ENCODE measurements at regions not wholly inside any gene's neighbourhood (a gene's known extent, or its start where the extent isn't known, plus 50 kb on each side); places are given as distances from the start of the nearest gene placed in this dataset.

- no peak for TF ChIP-seq CTCF (conservative IDR thresholded peaks at IDR 0.05; ENCODE audit: low read depth, low read length)
- TF ChIP-seq EZH2phosphoT487 (IDR thresholded peaks at IDR 0.05; ENCODE audit: borderline replicate concordance, low read length) = no peak
These were observed 893.1 kb upstream of the CELF4 start for GRCh38 chr18:38458698-38459097.
